GM18870 (cell line): ENCODE measurements at regions not wholly inside any gene's neighbourhood (a gene's known extent, or its start where the extent isn't known, plus 50 kb on each side); places are given as distances from the start of the nearest gene placed in this dataset.

Source experiments
- ATAC-seq: cut with Tn5 transposase; IDR thresholded peaks from one replicate; pipeline ENCODE4 v1.9.1; 2021; ENCODE audit warnings: moderate library complexity; ENCODE audit not compliant: unreplicated experiment

DNA sequence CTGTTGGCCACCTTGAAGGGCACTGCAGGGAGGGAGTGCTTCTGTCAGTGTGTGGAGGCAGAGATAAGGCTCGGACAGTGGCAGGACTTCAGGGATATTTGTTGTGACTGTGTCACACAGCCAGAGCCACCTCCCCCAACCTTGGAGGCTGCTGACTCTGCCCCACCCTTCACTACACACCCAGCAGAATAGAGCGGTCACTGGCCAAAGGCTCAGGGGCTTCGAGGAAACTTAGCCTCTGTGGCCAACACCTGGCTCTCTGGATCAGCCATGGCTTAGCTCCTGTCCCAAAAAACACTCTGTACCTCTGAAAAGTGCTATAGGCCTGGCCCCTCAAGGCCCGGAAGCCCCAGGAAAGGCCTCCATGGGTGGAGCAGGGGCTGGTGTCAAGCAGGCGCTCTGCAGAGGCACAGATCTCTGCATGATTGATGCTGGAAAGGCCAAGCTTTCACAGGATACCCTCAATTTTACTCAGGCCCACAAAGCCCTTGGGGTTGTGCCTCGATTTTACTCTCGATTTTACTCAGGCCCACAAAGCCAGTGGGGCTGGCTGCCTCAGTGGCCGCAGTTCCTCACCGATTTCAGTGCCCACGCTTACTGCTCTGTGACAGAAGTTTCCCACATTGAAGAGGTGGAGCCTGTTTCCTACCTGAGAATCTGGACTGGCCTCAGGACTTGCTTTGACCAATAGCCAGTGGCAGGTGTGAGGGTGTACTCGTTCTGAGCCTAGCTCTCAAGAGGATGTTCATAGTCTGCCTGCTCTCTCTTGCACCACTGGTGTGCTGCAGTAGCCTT, 113.2 kb upstream of the GPR26 start:
- ATAC-seq, result peak; percentile 56

DNA sequence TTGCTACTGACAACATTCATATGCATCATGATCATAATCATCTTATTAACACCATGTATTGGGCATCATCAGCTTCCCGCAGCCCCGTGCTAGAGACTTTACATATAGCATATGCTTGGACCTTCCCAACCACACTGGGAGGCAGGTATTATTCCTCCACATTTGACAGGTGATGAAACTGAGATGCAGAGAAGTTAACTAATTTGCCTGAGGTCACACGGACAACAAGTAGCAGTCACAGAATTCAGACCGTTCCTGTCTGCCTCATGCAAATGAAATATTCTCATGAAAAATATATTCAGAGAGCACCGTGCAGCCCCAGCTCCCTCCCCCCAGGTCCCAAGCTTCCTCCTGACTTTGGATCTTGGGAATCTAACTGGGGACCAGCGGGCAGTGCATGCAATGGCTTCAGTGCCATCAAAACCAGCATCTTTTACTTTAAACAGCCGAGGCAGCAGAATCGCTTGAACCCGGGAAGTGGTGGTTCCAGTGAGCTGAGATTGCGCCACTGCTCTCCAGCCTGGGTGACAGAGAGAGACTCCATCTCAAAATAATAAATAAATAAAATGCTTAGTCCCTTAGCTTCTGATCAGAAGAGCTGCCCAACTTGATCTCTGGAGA, 112.2 kb upstream of the GPR26 start:
- no peak for ATAC-seq

DNA sequence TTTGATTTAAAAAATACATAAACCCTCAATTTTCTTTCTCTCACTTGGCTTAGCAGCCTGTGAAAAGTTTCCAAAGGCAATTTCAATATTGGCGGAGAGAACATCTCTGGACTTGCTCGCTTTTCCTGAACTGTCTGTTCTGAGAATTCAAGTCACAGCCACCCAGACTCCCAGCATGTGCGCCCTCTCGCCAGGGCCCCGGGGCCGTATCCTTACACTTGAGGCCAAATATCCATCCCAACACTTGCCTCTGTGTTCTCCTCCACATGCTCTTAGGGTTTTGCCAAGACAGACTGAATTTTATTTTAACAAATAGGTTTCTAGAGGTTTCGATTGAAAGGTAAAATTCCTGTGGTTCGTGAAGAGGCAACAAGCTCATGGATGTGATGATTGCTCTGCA, 111.5 kb upstream of the GPR26 start:
- no peak for ATAC-seq

DNA sequence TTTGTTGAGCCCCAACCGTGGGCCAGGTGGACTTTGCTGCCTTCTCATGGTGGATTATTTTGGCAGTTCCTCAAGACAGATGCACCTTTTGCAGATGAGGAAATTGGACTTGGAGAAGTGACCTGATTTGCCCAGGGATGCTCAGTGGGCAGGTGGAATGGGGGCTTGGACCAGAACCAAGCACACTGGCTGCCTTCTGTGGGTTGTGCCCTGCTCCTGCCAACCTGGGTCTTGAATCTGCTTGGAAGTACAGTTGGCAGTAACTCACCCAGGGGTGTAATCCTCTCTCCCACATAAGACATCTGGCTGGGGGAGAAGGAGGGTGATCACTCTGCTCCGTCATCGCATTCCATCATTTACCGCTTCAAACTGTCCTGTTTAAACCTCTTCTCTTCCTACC, 110.5 kb upstream of the GPR26 start:
- ATAC-seq, result no peak

DNA sequence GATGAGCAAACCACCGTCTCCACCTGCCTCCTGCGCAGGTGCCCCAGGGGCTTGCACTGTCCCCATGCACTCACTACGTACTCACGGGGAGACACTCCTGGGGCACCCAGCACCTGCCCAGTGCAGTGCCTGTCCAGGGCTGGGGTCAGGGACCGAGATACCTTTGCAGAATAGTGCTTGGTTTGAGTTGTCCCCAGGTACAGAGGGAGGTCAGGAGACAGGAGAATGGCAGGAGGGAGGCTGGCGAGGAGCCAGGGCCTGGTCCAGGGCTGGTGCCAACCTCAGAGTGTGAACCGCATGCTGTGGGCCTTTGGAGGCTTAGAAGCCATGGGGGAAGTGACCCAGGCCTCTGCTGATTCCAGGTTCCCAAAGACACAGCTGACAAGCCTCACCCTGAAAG, 110.1 kb upstream of the GPR26 start:
- ATAC-seq, result no peak

DNA sequence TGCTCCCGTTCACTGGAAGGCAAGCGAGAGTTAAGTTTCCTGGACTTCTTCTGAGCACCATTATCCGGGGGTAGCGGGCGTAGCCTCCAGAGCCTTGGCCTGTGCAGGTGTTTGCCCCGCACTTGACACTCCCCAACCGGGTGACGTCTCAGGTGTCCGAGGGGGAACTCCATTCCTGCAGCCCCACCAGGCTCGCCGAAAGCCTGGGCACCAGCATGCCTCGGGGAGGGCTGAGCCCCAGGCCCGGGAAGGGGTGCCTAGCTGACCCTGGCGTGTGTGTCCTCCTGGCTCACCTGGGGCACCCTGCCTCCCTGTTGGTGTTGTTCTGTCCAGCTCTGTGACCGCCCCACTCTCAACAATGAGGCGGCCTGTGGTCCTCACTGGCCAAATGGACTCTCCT, 109.4 kb upstream of the GPR26 start:
- ATAC-seq, result no peak

DNA sequence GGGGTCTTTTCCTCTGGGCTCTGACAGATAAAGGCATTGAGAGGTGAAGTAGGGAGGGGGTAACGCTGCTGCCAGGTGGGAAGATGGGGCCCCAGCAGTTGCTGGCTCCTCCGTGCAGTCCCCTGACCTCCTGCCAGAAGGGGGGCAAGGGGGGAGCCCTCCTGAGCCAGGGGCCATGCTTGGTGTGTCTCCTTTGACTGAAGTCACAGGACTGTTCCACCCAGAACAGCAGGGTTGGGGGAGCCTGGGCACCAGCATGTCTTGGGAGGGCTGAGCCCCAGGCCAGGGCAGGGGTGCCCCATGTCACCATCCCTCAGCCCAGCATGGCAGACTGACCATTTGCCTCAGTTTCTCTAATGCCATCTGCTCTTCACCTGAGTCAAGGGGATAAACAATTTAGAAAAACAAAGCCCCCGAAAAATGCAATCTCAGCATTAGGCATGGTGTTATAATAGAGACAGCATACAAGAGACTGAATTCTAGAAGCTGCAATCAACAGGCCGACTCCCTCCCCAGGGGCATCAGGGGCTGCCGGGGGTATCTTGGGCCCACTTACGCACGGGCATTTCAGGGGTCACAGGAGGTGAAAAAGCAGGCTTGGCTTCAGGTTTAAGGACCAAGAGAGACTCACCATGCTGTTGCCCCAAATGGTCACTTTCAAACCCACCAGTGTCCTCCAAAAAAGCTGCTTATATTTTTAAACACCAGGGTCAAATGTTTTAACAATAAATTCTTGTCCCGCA, 108.6 kb upstream of the GPR26 start:
- ATAC-seq, result no peak

DNA sequence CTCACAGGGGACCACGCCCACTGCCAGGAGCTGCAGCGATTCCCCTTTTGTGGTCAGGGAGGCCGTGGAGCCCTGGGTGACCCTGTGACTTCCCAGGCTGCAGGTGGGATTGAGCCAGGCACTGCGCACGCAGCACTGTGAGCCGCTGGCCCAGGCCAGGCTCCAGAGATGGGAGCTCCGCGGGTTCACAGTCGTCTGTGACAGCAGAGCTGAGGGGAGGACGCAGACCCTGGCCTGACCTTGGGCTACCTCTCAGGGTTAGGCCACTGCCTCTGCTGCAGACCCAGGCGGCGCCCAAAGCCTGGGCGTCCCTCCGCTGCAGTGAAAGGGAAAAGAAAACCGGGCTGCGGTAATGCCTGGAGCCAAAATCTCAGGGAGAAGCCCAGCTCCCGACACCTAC, 107.5 kb upstream of the GPR26 start:
- no peak for ATAC-seq

DNA sequence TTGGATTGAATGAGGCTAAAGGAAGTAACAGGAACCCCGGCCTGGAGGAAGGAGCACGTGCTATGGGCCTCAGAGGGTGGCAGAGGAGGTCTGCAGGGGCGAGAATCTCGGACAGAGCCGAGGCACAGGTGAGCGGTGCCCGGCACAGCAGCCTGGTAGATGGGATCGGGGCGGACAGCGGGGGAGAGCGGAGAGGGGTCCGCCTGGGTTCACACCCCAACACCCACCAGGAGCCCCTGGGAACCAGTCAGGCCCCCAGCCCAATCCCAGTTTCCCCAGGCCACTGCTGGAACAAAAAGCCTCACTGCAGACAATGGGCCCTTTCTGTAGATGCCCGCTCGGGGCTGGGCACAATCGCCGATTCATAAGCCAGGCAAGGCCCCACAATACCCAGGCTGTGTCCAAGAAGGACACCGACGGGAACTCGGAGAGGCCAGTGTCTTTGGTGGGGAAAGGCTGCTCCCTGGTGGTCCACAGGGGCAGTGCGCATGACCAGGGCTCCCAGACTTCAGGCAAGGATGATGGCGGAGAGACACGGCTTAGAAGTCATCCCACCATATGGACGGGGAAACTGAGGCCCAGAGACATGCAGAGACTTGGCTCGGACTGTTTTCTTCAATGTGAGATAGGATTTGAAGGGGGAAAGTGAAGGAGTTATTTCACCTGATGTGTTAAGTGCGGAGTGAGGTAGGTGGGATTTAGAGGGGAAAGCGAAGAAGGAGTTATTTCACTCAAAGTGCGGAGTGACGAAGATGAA, 106.9 kb upstream of the GPR26 start:
- no peak for ATAC-seq

DNA sequence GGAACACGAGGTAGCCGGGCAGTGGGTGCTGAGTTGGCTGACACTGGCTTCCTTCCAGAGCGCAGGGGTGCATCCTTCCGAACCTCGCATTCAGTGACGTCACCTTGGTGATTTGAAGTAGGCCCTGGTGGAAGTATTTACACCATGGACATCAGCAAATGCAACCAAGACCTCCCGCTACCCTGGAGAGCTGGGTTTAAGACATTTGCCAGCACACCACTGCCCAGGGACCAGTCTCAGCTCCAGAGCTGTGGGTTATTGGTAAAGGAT, 106.4 kb upstream of the GPR26 start:
- no peak for ATAC-seq

DNA sequence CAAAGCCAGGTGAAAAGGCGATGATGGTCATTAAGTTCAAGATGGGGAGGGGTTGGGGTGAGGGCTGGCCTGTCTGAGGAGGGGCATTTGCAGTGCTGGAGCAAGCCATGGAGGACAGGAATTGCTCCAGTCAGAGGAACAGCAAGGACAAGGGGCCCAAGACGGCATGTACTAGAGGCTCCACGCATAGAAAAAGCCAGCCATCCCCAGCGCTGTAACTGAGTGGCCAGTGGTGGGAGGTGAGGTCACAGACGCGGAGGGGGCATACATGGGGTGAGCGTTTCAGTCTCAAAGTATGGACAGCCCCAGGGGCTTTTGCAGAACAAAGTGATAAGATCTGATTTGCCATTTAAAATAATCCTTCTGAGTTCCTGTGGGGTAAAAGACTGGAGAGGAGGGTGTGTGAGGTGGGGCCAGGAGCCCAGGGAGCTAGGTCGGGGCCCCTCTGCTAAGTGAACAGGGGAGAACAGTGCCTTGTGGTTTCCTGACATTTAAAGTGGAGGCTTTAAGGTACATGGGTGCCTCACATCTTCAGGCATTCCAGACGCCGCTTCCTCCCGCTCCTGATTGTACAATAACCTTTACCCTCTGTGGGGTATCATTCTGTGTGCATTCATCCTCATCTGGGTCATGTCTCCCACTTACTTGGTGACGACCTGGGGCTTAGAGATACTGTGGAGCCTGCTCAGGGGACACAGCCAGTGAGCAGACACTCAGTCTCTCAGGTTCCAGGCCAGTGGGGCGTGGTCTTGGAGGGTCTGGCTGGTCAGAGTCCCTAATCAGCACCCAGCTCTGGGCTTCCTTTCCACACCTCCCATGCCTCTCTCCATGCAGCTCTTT, 105.6 kb upstream of the GPR26 start:
- ATAC-seq, result no peak

DNA sequence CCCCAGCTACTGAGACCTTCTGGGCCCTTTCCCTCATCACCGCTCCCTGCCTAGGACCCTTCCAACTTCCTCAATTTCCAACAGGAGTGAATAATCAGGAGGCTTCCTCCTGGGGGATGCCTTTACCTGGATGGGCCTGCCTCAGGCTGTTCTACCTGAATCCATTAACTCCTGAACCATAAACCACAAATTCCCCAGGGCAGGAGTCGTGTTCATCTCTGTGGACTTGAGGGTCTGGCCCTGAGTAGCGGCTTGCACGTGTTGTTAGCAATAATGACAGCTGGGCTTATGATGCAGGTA, 105.1 kb upstream of the GPR26 start:
- ATAC-seq, result no peak

DNA sequence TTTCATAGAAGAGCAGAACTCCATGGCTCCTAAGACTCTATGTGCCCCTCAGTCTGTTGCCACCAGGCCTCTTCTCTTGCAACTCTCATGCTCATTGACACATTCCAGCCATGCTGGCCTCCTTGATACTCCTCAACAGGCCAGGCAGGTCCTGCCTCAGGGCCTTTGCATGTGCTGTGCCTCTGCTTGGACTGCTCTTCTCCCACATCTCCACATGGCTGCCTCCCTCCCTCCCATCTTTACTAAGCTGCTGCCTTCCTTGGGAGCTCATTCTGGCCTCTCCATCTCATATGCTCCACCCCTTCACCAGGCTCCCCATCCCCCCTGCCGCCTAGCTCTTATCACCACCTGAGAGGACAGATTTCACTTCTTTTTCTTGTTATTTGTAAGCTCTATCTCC, 103.8 kb upstream of the GPR26 start:
- no peak for ATAC-seq

DNA sequence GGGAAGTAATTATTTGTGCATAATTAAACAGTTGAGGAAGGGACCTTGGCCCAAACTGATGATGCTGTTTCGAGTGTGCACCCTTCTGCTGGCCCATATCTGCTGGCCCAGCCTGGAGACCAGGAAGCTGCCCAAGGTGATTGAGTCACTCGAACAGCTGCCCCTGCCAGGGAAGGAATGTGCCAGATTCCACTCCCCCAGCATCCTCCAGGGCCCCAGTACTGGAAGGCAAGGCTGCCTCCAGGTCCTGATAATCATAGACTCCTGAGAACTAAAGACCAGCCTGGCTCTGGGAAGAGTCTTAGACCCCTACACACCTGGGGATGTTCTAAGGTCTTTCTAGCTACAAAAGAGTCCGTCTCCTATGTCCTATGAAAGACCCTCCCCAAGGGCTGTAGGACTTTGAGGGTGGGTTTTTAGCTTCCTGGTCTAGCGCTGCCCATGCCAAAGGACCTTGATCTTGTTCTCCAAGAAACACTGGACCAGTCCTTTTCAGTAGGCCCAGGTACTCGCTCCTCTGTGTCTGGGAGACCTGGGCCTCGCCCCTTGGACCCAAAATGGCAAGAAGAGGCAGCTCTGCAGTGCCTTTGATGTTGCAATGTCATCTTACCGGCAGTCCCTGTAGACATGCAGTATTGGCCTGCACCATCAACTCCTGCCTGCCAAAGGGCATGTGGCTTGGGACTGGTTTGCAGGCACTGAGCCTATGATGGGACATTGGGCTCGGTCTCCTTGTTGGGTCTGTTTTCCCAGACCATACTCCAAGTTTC, 103.2 kb upstream of the GPR26 start:
- ATAC-seq, result no peak

DNA sequence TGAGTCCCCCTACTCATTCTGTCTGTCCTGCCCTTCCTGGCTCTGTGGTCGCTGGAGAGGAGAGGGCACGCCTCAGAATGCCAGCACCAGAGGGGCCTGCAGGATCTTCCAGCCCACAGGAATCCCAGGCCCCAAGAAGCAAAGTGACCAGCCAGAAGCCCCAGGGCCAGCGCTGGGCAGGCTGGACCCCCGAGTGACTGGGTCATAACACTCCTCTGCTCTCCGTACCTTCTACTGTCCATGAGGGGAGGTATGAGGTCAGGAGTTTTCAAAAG, 102.6 kb upstream of the GPR26 start:
- no peak for ATAC-seq

DNA sequence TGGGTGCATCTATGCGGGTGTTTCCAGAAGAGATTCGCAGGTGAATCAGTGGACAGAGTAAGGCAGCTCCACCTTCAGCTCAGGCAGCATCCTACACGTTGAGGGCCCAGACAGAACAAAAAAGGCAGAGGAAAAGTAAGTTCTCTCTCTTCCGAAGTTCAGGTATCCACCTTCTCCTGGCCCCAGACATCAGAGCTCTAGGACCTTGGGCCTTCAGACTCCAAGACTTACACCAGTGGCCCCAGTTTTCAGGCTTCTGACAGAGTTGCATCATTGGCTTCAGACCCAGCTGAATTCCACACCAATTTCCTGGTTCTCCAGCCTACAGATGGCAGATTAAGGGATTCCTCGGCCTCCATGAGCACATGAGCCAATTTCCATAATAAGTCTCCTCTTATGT, 102.2 kb upstream of the GPR26 start:
- no peak for ATAC-seq

DNA sequence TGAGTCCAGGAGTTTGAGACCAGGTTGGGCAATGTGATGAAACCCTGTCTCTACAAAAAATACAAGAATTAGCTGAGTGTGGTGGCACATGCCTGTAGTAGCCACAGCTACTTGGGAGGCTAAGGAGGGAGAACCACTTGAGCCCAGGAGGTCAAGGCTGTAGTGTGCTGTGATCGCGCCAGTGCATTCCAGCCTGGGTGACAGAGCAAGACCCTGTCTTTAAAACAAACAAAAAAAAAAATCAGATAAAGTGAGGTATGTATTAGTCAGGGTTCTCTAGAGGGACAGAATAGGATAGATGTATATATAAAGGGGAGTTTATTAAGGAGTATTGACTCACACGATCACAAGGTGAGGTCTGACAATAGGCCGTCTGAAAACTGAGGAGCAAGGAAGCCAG, 101.5 kb upstream of the GPR26 start:
- no peak for ATAC-seq

DNA sequence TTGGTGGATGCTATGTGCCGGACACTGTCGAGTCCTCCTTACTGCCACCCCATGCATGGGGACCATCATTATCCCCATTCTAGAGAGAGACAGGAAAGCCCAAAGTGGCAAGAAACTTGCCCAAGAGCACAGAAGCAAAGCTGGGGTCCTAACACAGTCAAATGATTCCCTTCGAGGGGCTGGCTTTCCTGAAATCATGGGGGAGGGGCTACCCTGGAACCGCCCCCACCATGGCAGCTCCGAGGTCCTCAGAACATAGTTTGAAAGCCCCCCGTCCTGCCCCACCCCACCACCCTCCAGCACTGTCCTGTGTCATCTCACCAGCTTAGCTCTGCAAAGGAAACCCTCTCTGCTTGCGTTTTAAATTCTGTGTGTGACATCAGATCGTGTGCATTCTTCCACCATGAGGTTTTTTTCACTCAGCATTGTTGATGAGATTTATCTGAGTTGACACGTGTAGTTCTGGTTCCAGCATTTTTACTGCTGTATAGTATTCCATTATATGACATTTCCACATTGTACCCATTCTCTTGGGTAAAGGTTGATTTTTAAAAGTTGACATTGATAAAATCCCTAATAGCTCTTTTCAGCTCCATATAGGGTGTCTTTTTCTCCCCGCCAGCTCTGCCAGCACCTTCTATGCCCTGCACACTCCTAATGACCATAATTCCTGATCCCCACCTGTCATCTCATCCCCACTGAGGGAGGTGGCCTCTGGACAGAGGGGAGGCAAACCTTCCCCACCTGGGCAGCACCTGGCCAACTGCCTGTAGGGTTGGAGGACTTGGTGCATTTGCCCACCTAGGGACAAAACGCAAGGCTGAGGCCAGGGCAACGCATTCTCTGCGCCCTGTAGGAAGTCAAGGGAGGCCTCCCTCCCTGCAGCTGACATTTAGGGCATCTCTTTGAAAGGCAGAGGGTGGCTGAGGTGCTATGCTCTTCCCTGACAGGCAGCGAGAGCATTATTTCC, 100.2 kb upstream of the GPR26 start:
- ATAC-seq, result no peak

DNA sequence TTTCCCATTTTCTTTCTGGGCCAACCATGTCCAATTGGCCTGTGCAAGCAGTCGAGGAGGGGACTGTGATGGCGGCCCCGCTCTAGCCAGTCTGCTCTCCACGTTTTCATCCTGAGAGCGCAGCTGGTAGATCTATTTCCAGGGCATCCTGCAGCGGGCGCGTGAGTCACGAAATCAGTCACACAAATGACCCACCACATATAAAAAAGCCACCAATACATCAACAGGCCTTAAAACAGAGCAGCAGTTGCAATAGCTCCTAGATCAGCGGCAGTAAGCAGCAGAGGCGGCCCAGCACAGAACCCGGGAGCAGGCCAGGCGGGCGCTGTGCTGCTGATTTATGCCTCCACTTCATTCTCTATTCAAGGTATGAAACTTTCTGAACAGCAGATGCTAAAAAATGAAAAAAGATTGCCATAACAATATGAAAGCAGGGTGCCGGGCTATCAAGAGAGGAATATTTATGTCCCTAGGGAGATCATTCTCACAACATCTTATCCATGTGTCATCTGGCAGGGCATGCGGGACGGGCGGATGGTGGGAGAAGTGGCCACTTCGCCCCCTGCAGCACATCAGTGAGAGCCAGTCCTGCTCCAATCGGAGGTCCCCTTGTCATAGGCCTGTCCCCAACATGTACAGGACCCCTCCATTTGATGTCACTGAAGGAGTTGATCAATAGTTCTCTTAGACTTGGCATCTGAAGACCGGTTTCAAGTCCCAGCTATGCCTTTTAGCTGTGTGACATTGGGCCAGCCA, 98.0 kb upstream of the GPR26 start:
- no peak for ATAC-seq
